ENCODE measurements at regions not wholly inside any gene's neighbourhood (a gene's known extent, or its start where the extent isn't known, plus 50 kb on each side); places are given as distances from the start of the nearest gene placed in this dataset.

GRCh38 chr6:155706806-155707205 lies 251.2 kb upstream of the NOX3 start:
- DNase-seq = no peak

GRCh38 chr6:155706341-155706740 lies 250.7 kb upstream of the NOX3 start:
- DNase-seq = no peak

- no peak for DNase-seq
Measured at GRCh38 chr6:155701342-155701741, 245.7 kb upstream of the NOX3 start.

- DNase-seq = no peak
Measured at GRCh38 chr6:155695495-155695894, 239.9 kb upstream of the NOX3 start.

DNA sequence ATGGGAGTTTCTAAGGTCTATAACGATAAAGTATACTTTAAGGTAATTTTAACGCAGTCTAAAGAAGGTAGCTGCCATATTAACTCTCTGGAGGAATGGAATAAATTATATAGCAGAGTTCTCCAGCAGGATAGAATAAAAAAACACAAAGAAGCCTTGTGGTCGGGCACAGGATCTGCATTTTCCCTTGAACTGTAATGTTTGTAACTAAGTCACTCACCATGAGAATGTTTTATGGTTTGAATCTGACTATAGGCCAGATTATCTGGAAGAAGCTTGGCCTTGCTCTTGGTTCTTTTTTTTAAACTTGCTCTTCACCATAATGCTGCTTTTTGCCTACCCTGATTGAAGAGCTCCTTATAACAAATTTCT lies 238.8 kb upstream of the NOX3 start:
- no peak for DNase-seq

GRCh38 chr6:155693573-155694418 lies 238.2 kb upstream of the NOX3 start:
- no peak for DNase-seq

DNA sequence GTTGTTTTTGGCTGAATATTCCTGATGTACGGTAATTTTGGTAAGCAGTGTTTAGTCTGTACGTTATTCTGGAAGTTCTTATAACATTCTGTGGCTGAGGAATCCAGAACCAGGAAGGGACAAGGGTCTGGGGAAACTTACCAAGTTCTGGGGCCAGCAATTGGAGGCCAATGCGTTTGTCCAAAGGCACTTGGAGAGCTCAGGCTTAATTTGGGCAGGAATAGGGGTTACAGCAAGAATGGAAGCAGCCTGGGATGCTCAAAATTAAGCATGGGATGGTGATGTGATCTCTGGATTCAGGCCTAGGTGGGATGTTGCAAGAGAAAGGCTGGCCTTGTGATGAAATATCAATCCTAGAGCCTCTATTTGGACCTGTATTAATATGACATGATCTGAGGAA lies 235.2 kb upstream of the NOX3 start:
- DNase-seq = no peak

DNA sequence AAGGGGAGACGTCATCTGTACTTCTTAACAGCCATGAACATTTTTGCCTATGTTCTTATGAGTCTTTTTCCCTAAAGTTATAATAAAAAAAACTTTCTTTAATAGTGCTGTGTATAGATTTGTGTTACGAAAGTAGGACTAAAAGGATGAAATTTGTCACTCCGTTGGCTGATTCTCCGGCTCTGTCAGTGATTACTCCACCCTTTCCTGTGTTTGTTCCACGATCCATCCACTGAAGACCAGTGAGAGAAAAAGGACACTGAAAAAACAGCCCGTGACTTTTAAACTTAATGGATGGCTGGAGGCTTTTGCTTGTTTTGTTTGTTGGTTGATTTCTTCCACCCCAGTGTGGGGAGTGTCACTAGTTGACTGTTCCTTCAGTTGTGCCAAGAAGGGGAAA lies 232.0 kb upstream of the NOX3 start:
- no peak for DNase-seq

- DNase-seq = no peak
Measured at GRCh38 chr6:155684416-155685196, 229.0 kb upstream of the NOX3 start.

- no peak for DNase-seq
Measured at GRCh38 chr6:155678361-155678760, 222.7 kb upstream of the NOX3 start.

DNA sequence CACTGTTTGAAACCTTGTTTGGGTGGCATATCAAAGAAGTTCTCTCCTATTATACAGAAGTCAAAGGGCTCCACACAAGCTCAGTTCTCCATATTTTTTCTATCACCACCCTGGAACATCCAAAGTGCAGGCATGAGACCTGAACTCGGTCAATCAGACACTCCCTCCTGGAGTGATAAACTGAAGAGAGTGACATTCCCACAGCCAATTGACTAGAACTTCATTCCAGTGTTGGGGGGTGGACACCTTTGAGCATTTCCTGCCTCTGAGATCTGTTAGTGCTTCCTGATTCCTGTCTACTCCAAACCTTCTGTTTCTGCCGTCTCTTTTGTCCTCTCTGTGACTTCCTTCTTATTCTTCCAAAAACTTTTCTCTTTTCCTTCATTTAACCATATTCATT lies 220.7 kb upstream of the NOX3 start:
- DNase-seq = no peak

- no peak for DNase-seq
Measured at GRCh38 chr6:155670655-155671054, 215.0 kb upstream of the NOX3 start.

DNA sequence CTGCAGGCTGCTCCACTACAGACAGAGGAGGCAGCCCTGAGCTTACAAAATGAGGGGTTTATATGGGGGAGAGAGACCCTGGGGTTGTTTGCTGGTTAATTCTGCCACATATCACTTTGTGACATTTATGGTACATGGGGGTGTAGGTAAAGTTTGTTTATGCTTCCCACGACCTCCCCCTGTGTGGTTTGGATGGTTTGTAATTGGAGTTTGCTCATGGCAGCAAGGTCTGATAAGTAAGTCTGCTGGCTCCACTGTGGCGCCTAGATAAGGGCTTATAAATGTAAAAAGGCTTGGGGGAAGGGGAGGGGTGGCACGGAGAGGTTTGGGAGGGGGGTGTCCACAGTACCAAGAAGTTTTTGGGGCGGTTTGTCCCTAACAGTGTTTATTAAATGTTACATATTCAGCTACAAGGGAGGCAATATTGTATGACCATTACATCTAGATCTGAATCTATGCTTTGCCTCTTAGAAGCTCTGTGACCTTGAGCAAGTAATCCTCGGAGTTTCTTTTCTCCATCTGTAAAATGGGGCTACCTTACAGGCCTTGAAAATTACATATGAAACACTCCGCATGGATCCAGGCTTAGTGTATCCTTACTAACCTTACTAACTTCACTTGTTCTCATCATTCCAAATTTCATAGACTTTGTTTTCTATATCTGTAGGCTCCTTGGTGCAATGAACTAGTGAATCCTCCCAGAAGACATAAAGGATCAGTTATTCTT lies 204.8 kb upstream of the NOX3 start:
- no peak for DNase-seq

GRCh38 chr6:155656024-155656423 lies 200.4 kb upstream of the NOX3 start:
- no peak for DNase-seq

- DNase-seq = no peak
Measured at GRCh38 chr6:155654474-155654873, 198.8 kb upstream of the NOX3 start.

DNA sequence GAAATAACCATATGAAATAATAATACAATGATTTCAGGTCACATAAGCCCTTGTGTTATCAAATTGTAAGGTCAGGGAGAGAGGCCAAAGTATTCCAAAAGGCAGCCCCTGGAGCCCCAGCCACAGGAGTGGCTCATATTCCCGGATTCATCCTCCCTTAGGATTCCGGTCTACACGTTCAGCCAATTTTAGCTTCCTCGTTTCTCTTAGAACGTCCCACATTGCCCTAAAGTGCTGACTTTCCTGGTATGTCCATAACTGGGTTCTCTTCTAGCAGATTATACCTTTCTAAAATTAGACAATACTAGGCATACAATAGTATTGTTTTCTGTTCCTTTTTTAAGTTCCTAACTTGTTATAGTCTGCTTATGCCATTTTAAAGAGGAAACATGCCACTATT lies 192.7 kb upstream of the NOX3 start:
- no peak for DNase-seq

DNA sequence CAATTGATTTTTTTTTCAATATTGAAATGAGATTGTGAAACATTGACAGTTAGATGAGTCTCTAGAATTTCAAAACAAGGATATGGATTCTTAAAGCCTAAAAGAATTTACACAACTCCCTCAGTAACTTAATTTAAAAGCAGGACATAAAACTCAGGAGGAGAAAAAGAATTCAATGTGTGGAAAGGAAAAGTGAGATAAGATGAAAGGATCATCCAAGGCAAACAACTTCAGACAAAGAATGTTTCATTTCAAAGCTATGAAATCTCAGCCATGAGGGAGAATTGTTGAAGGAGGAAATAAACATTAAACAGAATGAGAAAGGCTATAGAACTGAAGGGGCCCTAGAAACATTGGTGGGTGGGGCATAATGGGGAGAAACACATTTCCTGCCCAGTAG lies 191.7 kb upstream of the NOX3 start:
- no peak for DNase-seq

DNA sequence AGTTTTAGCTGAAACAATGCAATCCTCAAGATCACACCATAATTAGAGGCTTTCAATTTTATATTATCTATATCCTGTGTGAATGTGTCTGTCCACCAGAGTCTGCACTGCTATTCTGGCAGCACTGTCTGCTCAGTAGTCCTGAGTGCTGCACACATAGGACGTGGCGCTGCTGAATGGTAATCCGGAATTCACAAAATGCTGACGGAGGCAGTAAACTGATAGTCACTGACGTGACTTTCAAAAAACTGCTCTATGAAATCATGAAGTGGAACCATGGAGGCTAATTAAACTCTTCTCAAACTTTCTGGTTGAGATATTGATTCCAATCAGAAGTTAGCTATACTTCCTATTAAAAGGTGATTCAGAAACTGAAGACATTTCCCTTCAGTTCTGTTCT lies 190.8 kb upstream of the NOX3 start:
- no peak for DNase-seq

DNA sequence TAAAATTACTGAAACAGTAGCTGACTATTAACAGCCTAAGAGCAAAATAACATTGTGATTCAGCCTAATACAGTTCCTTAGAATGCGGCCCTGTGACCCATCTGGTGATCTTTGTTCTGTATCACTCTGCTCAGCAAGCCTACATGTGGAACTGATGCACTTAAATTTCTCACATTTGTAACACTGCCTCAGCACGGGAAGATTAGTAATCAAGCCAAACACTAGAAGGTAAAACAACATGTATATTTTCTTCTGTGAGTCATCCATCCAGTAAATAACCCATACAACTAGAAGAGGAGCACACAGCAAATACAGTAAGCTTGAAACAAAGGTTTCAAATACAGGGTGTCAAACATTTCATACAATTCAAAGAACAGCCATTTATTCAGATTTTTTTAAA lies 189.7 kb upstream of the NOX3 start:
- DNase-seq = no peak

GRCh38 chr6:155641603-155642002 lies 186.0 kb upstream of the NOX3 start:
- DNase-seq = no peak

DNA sequence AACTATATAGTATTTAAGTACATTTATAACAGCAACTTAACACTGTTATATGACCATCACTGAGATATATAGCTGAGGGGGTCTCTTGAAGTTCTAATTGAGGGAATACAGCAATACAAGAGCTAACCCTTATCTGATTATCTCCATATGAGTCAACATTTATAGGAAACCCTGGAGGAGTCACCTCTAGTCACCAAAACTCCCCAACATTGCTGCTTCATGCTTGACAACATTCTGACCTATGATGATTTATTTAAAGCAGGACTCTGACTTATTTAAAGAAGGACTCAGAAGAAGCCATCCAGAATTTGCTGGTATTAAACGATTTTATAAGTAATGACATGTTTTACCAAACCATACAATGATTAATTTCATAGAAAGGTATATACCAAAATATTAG lies 182.6 kb upstream of the NOX3 start:
- DNase-seq = no peak

DNA sequence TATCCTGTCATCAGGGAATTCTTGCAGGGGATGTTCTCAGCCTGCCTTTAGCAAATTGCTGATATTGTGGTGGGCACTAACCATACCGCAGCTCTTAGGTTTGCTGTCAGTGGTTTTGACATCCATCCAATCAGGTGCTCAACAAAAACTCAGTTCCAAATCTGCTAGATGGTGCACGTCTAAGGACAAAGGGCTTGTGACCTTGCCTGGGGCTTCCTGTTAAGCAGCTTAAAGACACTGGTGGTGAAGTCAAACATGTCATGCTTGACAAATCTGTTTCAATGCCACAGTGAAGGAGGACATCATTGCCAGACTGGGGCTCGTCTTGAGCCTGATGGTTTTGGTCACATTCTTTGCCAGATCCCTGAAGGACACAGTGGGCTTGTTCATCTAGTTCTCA lies 179.8 kb upstream of the NOX3 start:
- no peak for DNase-seq

DNA sequence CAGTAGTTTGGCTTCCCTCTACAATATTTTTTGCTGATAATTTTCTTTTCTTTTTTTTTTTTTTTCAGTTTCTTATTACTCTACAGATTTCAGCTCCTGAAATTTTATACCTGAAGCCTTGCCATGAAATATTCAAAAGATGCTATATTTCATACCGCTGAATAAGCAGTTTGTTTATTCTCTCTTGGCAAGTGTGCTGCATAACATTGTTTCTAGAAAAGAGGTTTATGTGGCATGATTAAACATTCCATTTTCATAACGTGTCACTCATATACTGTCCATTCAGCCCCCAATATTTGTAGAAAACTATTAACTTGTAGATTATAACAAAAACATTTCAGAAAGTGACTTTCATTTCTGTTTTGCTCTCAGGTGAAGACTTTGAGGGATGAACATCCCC lies 174.4 kb upstream of the NOX3 start:
- no peak for DNase-seq

GRCh38 chr6:155629652-155630051 lies 174.0 kb upstream of the NOX3 start:
- no peak for DNase-seq

Data from CD4-positive, alpha-beta T cell treated with Interferon alpha-2 for 1 hour (primary cell).